PC-3 (cell line): ENCODE measurements at regions not wholly inside any gene's neighbourhood (a gene's known extent, or its start where the extent isn't known, plus 50 kb on each side); places are given as distances from the start of the nearest gene placed in this dataset.

Experiments
- ATAC-seq: fragments of 200-7000 bp; cut with Tn5 transposase; 2 replicates; pipeline ENCODE4 v1.9.1; 2020; ENCODE audit warnings: mild to moderate bottlenecking, moderate library complexity
- BruUV-seq: library from RNA; stranded (reverse); fragments of 400-500 nt; replicated peaks from 2 replicates; lab custom pipeline; 2021; lab: Mats Ljungman, UMichigan
- CTCF ChIA-PET: fragments of 300-600 bp; sonication (Branson Sonifier 250); formaldehyde crosslinking; loops from one replicate; lab custom pipeline; 2022; ENCODE audit warnings: antibody characterized with exemption; lab: Charles Lee
- POLR2A ChIA-PET: fragments of 300-600 bp; sonication (Branson Sonifier 250); formaldehyde crosslinking; loops from one replicate; lab custom pipeline; 2022; ENCODE audit warnings: antibody characterized with exemption; ENCODE audit not compliant: unreplicated experiment; lab: Charles Lee
- DNase-seq: peaks from one replicate; pipeline ENCODE4 v3.0.0-alpha.2; 2015
- H2AFZ ChIP-seq: fragments of 300-600 bp; sonication (generic); 2 replicates; pipeline ENCODE4 v1.6.0; 2016; ENCODE audit warnings: antibody characterized with exemption, low read length
- H3F3A ChIP-seq: fragments of 300-600 bp; sonication (generic); one replicate; pipeline ENCODE4 v1.6.0; 2017; ENCODE audit warnings: antibody characterized with exemption, low read length, control low read depth, mild to moderate bottlenecking; ENCODE audit not compliant: unreplicated experiment
- H3K27ac ChIP-seq: fragments of 300-600 bp; sonication (generic); 2 replicates; pipeline ENCODE4 v1.5.1; 2016; ENCODE audit warnings: mild to moderate bottlenecking, low read length
- H3K27me3 ChIP-seq: fragments of 300-600 bp; sonication (generic); 2 replicates; pipeline ENCODE4 v1.6.1; 2016; ENCODE audit warnings: low read length, mixed read lengths
- H3K36me3 ChIP-seq: fragments of 300-600 bp; sonication (generic); 2 replicates; pipeline ENCODE4 v1.6.1; 2016; ENCODE audit warnings: low read depth, mixed run types, low read length, mixed read lengths
- H3K4me1 ChIP-seq: fragments of 300-600 bp; sonication (generic); 2 replicates; pipeline ENCODE4 v1.5.1; 2016; ENCODE audit warnings: low read length; ENCODE audit not compliant: insufficient read depth
- H3K4me2 ChIP-seq: fragments of 300-600 bp; sonication (generic); 2 replicates; pipeline ENCODE4 v1.6.0; 2016; ENCODE audit warnings: low read length
- H3K4me3 ChIP-seq: fragments of 300-600 bp; sonication (generic); 2 replicates; pipeline ENCODE4 v1.5.1; 2016; ENCODE audit warnings: mild to moderate bottlenecking, low read length, mixed read lengths
- H3K79me2 ChIP-seq: fragments of 300-600 bp; sonication (generic); 2 replicates; pipeline ENCODE4 v1.6.1; 2017; ENCODE audit warnings: low read length, mixed read lengths
- H3K9ac ChIP-seq: fragments of 300-600 bp; sonication (generic); 2 replicates; pipeline ENCODE4 v1.6.0; 2016; ENCODE audit warnings: mild to moderate bottlenecking, low read length
- H3K9me2 ChIP-seq: fragments of 300-600 bp; sonication (generic); replicated peaks from 2 replicates; pipeline ENCODE4 v1.6.1; 2016; ENCODE audit warnings: mixed run types, low read length, mixed read lengths
- H3K9me3 ChIP-seq: fragments of 300-600 bp; sonication (generic); 2 replicates; pipeline ENCODE4 v1.6.1; 2016; ENCODE audit warnings: low read length, mixed read lengths
- H4K20me1 ChIP-seq: fragments of 300-600 bp; sonication (generic); 2 replicates; pipeline ENCODE4 v1.6.1; 2016; ENCODE audit warnings: low read length, mixed read lengths
- CTCF ChIP-seq: fragments of 300-600 bp; sonication (generic); conservative IDR thresholded peaks from 2 replicates; pipeline ENCODE4 v1.5.1; 2017; ENCODE audit warnings: antibody characterized with exemption, low read depth, mild to moderate bottlenecking, low read length
- EZH2 ChIP-seq: fragments of 300-600 bp; sonication (generic); IDR thresholded peaks from one replicate; pipeline ENCODE4 v1.6.1; 2017; ENCODE audit warnings: antibody characterized with exemption, mild to moderate bottlenecking, low read length; ENCODE audit not compliant: unreplicated experiment
- EZH2phosphoT487 ChIP-seq: fragments of 300-600 bp; sonication (generic); IDR thresholded peaks from 2 replicates; pipeline ENCODE4 v1.6.1; 2018; ENCODE audit warnings: mild to moderate bottlenecking, antibody characterized with exemption, low read length, borderline replicate concordance
- intact Hi-C: fragments of 100-400 bp; cut with micrococcal nuclease; formaldehyde crosslinking; loops from 2 replicates; pipeline ENCODE4 v1.9.0; 2023

DNA sequence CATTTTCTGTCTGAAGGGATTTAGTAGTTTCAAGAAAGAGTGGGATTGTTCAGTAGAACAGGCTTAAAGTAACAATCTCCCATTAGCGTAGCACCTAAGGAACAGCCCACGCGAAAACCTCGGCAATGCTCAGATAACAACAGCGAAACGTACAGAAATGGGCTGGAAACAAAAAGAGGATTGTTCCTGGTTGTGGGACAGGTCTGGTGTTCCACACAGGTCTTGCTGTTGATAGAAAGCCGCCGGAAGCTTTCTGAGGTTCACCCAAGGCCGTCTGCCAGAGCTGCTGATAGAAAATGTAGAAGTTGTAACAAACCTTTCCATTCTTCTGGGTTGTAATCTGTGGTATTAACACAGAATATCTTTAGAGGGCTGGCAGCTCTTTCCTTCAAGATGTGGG lies 69.4 kb upstream of the CLCN4 start:
- H3K27me3 ChIP-seq, result no peaks in the 10 kb centered on the region
- H2AFZ ChIP-seq, result no peak overlapping the region
- no peaks in the 10 kb centered on the region for H4K20me1 ChIP-seq
- H3F3A ChIP-seq, result no peaks in the 10 kb centered on the region
- POLR2A ChIA-PET, result no interaction called here
- H3K4me1 ChIP-seq, result peaks cover 35% of the 10 kb centered on the region
- TF ChIP-seq EZH2, result no peak
- no peak for TF ChIP-seq EZH2phosphoT487
- TF ChIP-seq CTCF, result no peak
- H3K4me3 ChIP-seq, result no peak overlapping the region
- H3K9me3 ChIP-seq, result no peaks in the 10 kb centered on the region
- H3K79me2 ChIP-seq, result 0 out of 2 replicates have a peak, but pooled peaks cover 4% of the 10 kb centered on the region
- H3K27ac ChIP-seq, result no peak overlapping the region
- intact Hi-C loops, result no loop called here
- BruUV-seq, result no TSS peak
- no peak for ATAC-seq
- no peaks in the 10 kb centered on the region for H3K9me2 ChIP-seq
- H3K4me2 ChIP-seq, result no peak overlapping the region
- DNase-seq, result no peak
- peaks cover 14% of the 10 kb centered on the region for H3K36me3 ChIP-seq
- H3K9ac ChIP-seq, result no peak overlapping the region
- CTCF ChIA-PET, result no interaction called here

DNA sequence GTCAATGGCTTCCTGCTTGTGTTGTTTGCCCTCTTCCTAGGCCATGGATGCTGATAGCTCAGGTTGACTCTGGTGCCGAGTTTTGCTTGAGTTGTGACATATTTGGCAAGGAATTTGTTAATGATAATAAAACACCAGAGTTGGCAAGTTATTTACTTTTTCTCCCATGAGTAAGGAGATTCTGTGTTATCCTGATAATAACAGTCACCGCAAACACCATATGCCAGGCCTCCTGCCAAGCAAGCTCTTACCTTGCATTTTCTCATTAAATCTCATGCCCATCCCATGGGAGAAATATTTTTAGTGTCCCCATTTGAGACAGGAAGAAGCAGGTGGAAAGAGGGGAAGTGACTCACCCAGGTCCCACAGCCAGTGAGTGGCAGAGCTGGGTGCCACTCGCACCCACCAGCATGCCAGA lies 67.4 kb upstream of the CLCN4 start:
- DNase-seq, result peak; percentile 92

More for the DNA sequence above, 67.4 kb upstream of the CLCN4 start:
- ATAC-seq, result peak; percentile 96
- Histone ChIP-seq H3K4me3 (no peak overlapping the region), H2AFZ (no peak overlapping the region), H3K4me2 (peak overlapping the region; percentile 67), H3K9me3 (no peaks in the 10 kb centered on the region), H3K9ac (0 out of 2 replicates have a peak overlapping the region, but pooled peaks have one; percentile 47), H3K36me3 (peaks cover 15% of the 10 kb centered on the region), H3K27me3 (no peaks in the 10 kb centered on the region), H3K79me2 (0 out of 2 replicates have a peak, but pooled peaks cover 4% of the 10 kb centered on the region), H3K4me1 (peaks cover 22% of the 10 kb centered on the region), H4K20me1 (no peaks in the 10 kb centered on the region), H3K27ac (peak overlapping the region; percentile 78), H3F3A (no peaks in the 10 kb centered on the region), H3K9me2 (no peaks in the 10 kb centered on the region)
- ChIA-PET POLR2A (interaction anchor here (0.7 to 1.2 kb wide), 3 partner anchors 12 to 254 kb away, joined by 3 to 4 read pairs (median 3); no protein-coding TSS in a partner anchor), CTCF (interaction anchor here (1.3 kb wide), 1 partner anchor 12 kb away, joined by 4 read pairs; no protein-coding TSS in a partner anchor)
- TF ChIP-seq EZH2phosphoT487 (no peak), EZH2 (no peak), CTCF (no peak)
- no TSS peak for BruUV-seq
- intact Hi-C loops, result loop anchor here (1.0 kb wide), 1 partner anchor 71 kb away; no protein-coding TSS in a partner anchor
